K562 (cell line): ENCODE measurements at regions not wholly inside any gene's neighbourhood (a gene's known extent, or its start where the extent isn't known, plus 50 kb on each side); places are given as distances from the start of the nearest gene placed in this dataset.
A peak's percentile ranks its signal among the peaks of the same experiment; 100 is the strongest.

ENCODE experiments used
- CBFB ChIP-seq: sonication (generic); formaldehyde crosslinking; IDR thresholded peaks from 2 replicates; pipeline ENCODE4 v1.4.0; 2020; ENCODE audit warnings: mild to moderate bottlenecking, missing genetic modification reagents
- CBX5 ChIP-seq: IDR thresholded peaks from 2 replicates; pipeline ENCODE4 v1.6.1; 2014; ENCODE audit warnings: low read depth, borderline replicate concordance
- CEBPG ChIP-seq, 3 experiments: fragments of 200-800 bp in 1 of 3; sonication (Bioruptor generic) in 1 of 3; sonication (generic) in 1 of 3; formaldehyde crosslinking in 1 of 3; IDR thresholded peaks in 2 of 3; conservative IDR thresholded peaks in 1 of 3; 2 replicates each; pipeline versions ENCODE4 v1.6.1 to v1.8.0; 2016 to 2022; ENCODE audit warnings: missing compliant biosample characterization in 2 of 3, missing genetic modification characterization in 2 of 3, mild to moderate bottlenecking in 1 of 3, missing genetic modification reagents in 1 of 3
- ERF ChIP-seq: fragments of 450-650 bp; formaldehyde crosslinking; IDR thresholded peaks from 2 replicates; pipeline ENCODE4 v1.4.0; 2020; ENCODE audit warnings: mild to moderate bottlenecking, mixed read lengths
- ESRRB ChIP-seq: fragments of 250-450 bp; sonication (Bioruptor Pico); IDR thresholded peaks from 2 replicates; pipeline ENCODE4 v1.5.0; 2020; ENCODE audit warnings: mild to moderate bottlenecking, moderate library complexity, borderline replicate concordance
- HDAC2 ChIP-seq: fragments of 450-650 bp; IDR thresholded peaks from 2 replicates; pipeline ENCODE4 v1.6.1; 2016; ENCODE audit warnings: mild to moderate bottlenecking
- HMG20B ChIP-seq: fragments of 250-450 bp; sonication (Bioruptor Pico); IDR thresholded peaks from 2 replicates; pipeline ENCODE4 v1.5.0; 2021; ENCODE audit warnings: mild to moderate bottlenecking
- IRF1 ChIP-seq: sonication (generic); formaldehyde crosslinking; IDR thresholded peaks from 2 replicates; pipeline ENCODE4 v1.8.0; 2022; ENCODE audit warnings: missing genetic modification reagents, mild to moderate bottlenecking, borderline replicate concordance
- IRF9 ChIP-seq: fragments of 450-650 bp; IDR thresholded peaks from 2 replicates; pipeline ENCODE4 v1.6.1; 2016; ENCODE audit warnings: missing biosample characterization, missing genetic modification characterization
- KAT7 ChIP-seq: sonication (generic); formaldehyde crosslinking; IDR thresholded peaks from 2 replicates; pipeline ENCODE4 v1.8.0; 2022; ENCODE audit warnings: missing genetic modification reagents, mild to moderate bottlenecking, borderline replicate concordance
- KDM5B ChIP-seq: fragments of 200-600 bp; sonication (generic); IDR thresholded peaks from 2 replicates; pipeline ENCODE4 v1.6.1; 2012; ENCODE audit warnings: low read depth, mild to moderate bottlenecking, moderate library complexity, low read length, control low read depth, inconsistent platforms; ENCODE audit not compliant: insufficient replicate concordance
- KHSRP ChIP-seq: fragments of 450-650 bp; IDR thresholded peaks from 2 replicates; pipeline ENCODE4 v1.6.1; 2017
- MLLT1 ChIP-seq, 2 experiments: fragments of 450-650 bp; IDR thresholded peaks; 2 replicates each; pipeline ENCODE4 v1.6.1; 2016
- MYC ChIP-seq, 2 experiments: fragments of 250-450 bp in 1 of 2; sonication (Bioruptor Pico) in 1 of 2; IDR thresholded peaks; 2 replicates each; pipeline versions ENCODE4 v1.5.1 to v1.6.1; 2012 to 2021; ENCODE audit warnings: low read depth in 2 of 2, borderline replicate concordance in 1 of 2, improper control_type of control experiment in 1 of 2, low read length in 1 of 2, mild to moderate bottlenecking in 1 of 2, moderate library complexity in 1 of 2
- NFRKB ChIP-seq: fragments of 450-650 bp; IDR thresholded peaks from 2 replicates; pipeline ENCODE4 v1.6.1; 2016; ENCODE audit warnings: low read depth
- NFYB ChIP-seq: IDR thresholded peaks from 2 replicates; pipeline ENCODE4 v1.6.1; 2011; ENCODE audit warnings: mild to moderate bottlenecking, moderate library complexity; ENCODE audit not compliant: insufficient read length; ENCODE audit errors: extremely low read depth
- NONO ChIP-seq, 2 experiments: fragments of 200-400 bp in 1 of 2; fragments of 450-650 bp in 1 of 2; formaldehyde crosslinking in 1 of 2; IDR thresholded peaks; 2 replicates each; pipeline ENCODE4 v1.6.1; 2017; ENCODE audit warnings: low read depth in 2 of 2, mild to moderate bottlenecking in 2 of 2, moderate library complexity in 2 of 2, low read length in 1 of 2
- RBM22 ChIP-seq: fragments of 200-400 bp; formaldehyde crosslinking; IDR thresholded peaks from 2 replicates; pipeline ENCODE4 v1.6.1; 2018; ENCODE audit warnings: low read length, low read depth; ENCODE audit not compliant: poor library complexity, severe bottlenecking
- RBM39 ChIP-seq: fragments of 200-400 bp; formaldehyde crosslinking; optimal IDR thresholded peaks from 2 replicates; pipeline ENCODE3; 2018; ENCODE audit warnings: low read depth, low read length
- STAT6 ChIP-seq: sonication (generic); formaldehyde crosslinking; IDR thresholded peaks from 2 replicates; pipeline ENCODE4 v1.8.1; 2023; ENCODE audit warnings: mild to moderate bottlenecking, missing genetic modification reagents
- TFAM ChIP-seq: fragments of 250-450 bp; sonication (Bioruptor Pico); conservative IDR thresholded peaks from 2 replicates; pipeline ENCODE4 v1.5.0; 2021; ENCODE audit warnings: mild to moderate bottlenecking, moderate library complexity
- ZC3H4 ChIP-seq: sonication (generic); formaldehyde crosslinking; IDR thresholded peaks from 2 replicates; pipeline ENCODE4 v1.9.0; 2021; ENCODE audit warnings: missing genetic modification reagents, borderline replicate concordance
- ZNF551 ChIP-seq: fragments of 250-450 bp; sonication (Bioruptor Pico); IDR thresholded peaks from 2 replicates; pipeline ENCODE4 v1.5.0; 2021; ENCODE audit warnings: mild to moderate bottlenecking, moderate library complexity
- ZNF586 ChIP-seq: fragments of 450-650 bp; formaldehyde crosslinking; conservative IDR thresholded peaks from 2 replicates; pipeline ENCODE4 v1.4.0; 2020; ENCODE audit warnings: mild to moderate bottlenecking, moderate library complexity

GRCh38 chr6:28803337-28803709 is 120.5 kb downstream of the TRIM27 start (continued):
- TF ChIP-seq MLLT1 (IDR thresholded peaks at IDR 0.05) = peak; percentile 93 to 95
- peak; percentile 78 for TF ChIP-seq NFRKB
- no peak for TF ChIP-seq RBM22
- no peak for TF ChIP-seq NONO (IDR thresholded peaks at IDR 0.05; ENCODE audit: low read depth in 2 of 2, low read length in 1 of 2)
- TF ChIP-seq CEBPG (CRISPR knock-in tag; IDR thresholded peaks at IDR 0.05) = no peak
- peak in 1 of 2 experiments; percentile 30; a peak in 2 of 4 replicates for TF ChIP-seq CEBPG (tag; conservative IDR thresholded peaks at IDR 0.05 in 1 of 2, IDR thresholded peaks at IDR 0.05 in 1 of 2)
- TF ChIP-seq NFYB = no peak
- TF ChIP-seq KAT7 = no peak; the same call in 1 of the 2 replicates
- no peak for TF ChIP-seq ZC3H4 (CRISPR knock-in tag)
- no peak for TF ChIP-seq KDM5B
- TF ChIP-seq ERF = no peak
- TF ChIP-seq TFAM = no peak
- no peak for TF ChIP-seq CBFB (CRISPR knock-in tag)
- TF ChIP-seq ESRRB = no peak
- no peak for TF ChIP-seq RBM39
- TF ChIP-seq MYC (IDR thresholded peaks at IDR 0.05; ENCODE audit: low read depth, low read length) = peak; percentile 36; the same call in 1 of the 2 replicates
- TF ChIP-seq MYC (CRISPR knock-in tag; IDR thresholded peaks at IDR 0.05; ENCODE audit: borderline replicate concordance, low read depth) = no peak
- no peak for TF ChIP-seq ZNF586 (CRISPR knock-in tag)
- TF ChIP-seq ZNF551 (CRISPR knock-in tag) = 0 out of 2 replicates have a peak, but pooled peaks have one; percentile 21
- no peak for TF ChIP-seq HMG20B (CRISPR knock-in tag)
- TF ChIP-seq IRF9 = no peak
- no peak for TF ChIP-seq CBX5
- TF ChIP-seq STAT6 (CRISPR knock-in tag) = no peak
- TF ChIP-seq HDAC2 = peak; percentile 73; the same call in 1 of the 2 replicates
- no peak for TF ChIP-seq IRF1 (CRISPR knock-in tag)
- no peak for TF ChIP-seq KHSRP
